ENCODE measurements at regions not wholly inside any gene's neighbourhood (a gene's known extent, or its start where the extent isn't known, plus 50 kb on each side); places are given as distances from the start of the nearest gene placed in this dataset.

DNA sequence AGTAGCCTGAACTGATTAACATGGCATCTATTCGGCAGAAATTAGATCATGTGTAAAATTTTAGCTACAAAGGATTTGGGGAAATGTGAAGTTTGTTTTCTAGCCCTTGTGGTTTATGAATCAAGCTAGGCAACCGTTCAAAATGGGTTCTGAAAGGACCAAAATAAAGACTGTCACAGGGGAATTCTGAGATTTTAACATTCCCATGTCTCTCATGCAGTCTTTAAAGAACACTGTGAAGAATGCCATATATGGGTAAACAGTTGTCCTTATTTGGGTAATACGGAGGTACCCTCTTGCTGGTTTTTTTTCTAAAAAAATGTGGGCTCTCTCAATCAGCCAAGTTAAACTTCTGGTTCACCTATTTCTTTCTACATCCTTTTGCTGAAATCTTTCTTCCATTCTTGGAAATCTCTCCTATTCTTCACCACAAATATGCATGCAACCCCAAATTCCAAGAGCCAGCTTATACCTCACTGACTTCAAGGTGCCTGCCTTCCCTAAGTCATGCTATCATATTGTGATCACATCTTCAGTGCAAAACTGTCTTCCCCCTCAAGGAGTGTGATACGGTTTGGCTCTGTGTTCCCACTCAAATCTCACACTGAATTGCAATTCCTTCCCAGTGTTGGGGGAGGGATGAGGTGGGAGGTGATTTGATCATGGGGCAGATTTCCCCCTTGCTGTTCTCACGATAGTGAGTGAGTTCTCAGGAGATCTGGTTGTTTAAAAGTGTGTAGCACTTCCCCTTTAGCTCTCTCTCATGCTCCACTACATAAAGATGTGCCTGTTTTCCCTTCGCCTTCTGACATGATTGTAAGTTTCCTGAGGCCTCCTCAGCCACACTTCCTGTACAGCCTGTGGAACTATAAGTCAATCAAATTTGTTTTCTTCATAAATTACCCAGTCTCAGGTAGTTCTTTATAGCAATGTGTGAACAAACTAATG, 308.7 kb downstream of the TTLL7 start:
- CTCF ChIA-PET: no interaction called here
- peaks cover 15% of the 10 kb centered on the region for H3K9me3 Mint-ChIP-seq

GRCh38 chr1:83682132-83682531, 316.8 kb downstream of the TTLL7 start:
- Mint-ChIP-seq H3K4me3 (no peak overlapping the region), H3K27ac (no peak overlapping the region), H3K27me3 (ENCODE audit: low read depth) (no peaks in the 10 kb centered on the region), H3K9me3 (no peaks in the 10 kb centered on the region), H3K4me1 (ENCODE audit: low read depth) (no peaks in the 10 kb centered on the region), H3K36me3 (ENCODE audit: low read depth) (no peaks in the 10 kb centered on the region)
- intact Hi-C loops (cut with micrococcal nuclease): no loop called here
- CTCF ChIA-PET: interaction anchor here (0.7 kb wide), 1 partner anchor 16 kb away, joined by 4 read pairs; no protein-coding TSS in a partner anchor
- no peak for DNase-seq

More for the DNA sequence above, 308.7 kb downstream of the TTLL7 start:
- Mint-ChIP-seq H3K4me3 (no peak overlapping the region), H3K4me1 (ENCODE audit: low read depth) (peaks cover 18% of the 10 kb centered on the region), H3K36me3 (ENCODE audit: low read depth) (peaks cover 4% of the 10 kb centered on the region), H3K27me3 (ENCODE audit: low read depth) (no peaks in the 10 kb centered on the region), H3K27ac (no peak overlapping the region)
- DNase-seq: no peak
- intact Hi-C loops (cut with micrococcal nuclease): no loop called here

GRCh38 chr1:83676106-83676505, 322.8 kb downstream of the TTLL7 start:
- no peaks in the 10 kb centered on the region for H3K4me1 Mint-ChIP-seq (ENCODE audit: low read depth)
- H3K36me3 Mint-ChIP-seq (ENCODE audit: low read depth): no peaks in the 10 kb centered on the region
- no peak overlapping the region for H3K4me3 Mint-ChIP-seq
- CTCF ChIA-PET: no interaction called here
- no peak overlapping the region for H3K27ac Mint-ChIP-seq
- no peaks in the 10 kb centered on the region for H3K9me3 Mint-ChIP-seq
- H3K27me3 Mint-ChIP-seq (ENCODE audit: low read depth): no peaks in the 10 kb centered on the region
- intact Hi-C loops (cut with micrococcal nuclease): no loop called here
- no peak for DNase-seq

- Mint-ChIP-seq H3K27me3 (ENCODE audit: low read depth) (no peaks in the 10 kb centered on the region), H3K36me3 (ENCODE audit: low read depth) (peaks cover 1% of the 10 kb centered on the region), H3K9me3 (peaks cover 6% of the 10 kb centered on the region), H3K27ac (no peak overlapping the region), H3K4me1 (ENCODE audit: low read depth) (no peaks in the 10 kb centered on the region), H3K4me3 (no peak overlapping the region)
- intact Hi-C loops (cut with micrococcal nuclease): no loop called here
- CTCF ChIA-PET: interaction anchor here (0.7 to 0.9 kb wide), 2 partner anchors 9 to 58 kb away, joined by 3 to 4 read pairs; no protein-coding TSS in a partner anchor
- DNase-seq: no peak
Observed at GRCh38 chr1:83673312-83673711, 325.6 kb downstream of the TTLL7 start.

DNA sequence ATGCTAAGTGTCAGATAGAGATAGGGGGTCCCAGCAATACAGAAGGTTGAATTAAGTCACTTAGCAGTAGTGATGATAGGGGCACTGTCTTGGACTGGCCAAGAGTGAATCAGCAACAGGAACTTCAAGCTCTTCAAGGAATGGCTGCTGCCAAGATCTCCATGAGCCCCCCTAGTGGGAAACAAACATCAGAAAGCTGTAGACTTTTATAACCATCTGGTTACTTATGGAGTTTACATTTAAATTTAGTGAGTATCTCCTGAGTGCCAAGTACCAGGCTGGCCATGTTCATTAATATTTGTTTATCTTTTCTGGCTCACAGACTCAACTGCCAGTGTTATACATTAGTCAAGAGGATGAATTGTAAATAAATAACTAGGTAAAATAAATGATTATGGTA, 327.3 kb downstream of the TTLL7 start:
- no peaks in the 10 kb centered on the region for H3K4me1 Mint-ChIP-seq (ENCODE audit: low read depth)
- no peaks in the 10 kb centered on the region for H3K27me3 Mint-ChIP-seq (ENCODE audit: low read depth)
- H3K4me3 Mint-ChIP-seq: no peak overlapping the region
- peaks cover 6% of the 10 kb centered on the region for H3K9me3 Mint-ChIP-seq
- DNase-seq: no peak
- H3K36me3 Mint-ChIP-seq (ENCODE audit: low read depth): peaks cover 1% of the 10 kb centered on the region
- intact Hi-C loops (cut with micrococcal nuclease): no loop called here
- CTCF ChIA-PET: no interaction called here
- no peak overlapping the region for H3K27ac Mint-ChIP-seq

GRCh38 chr1:83670909-83671565, 327.9 kb downstream of the TTLL7 start:
- no peak for DNase-seq
- Mint-ChIP-seq H3K27me3 (ENCODE audit: low read depth) (no peaks in the 10 kb centered on the region), H3K9me3 (peaks cover 6% of the 10 kb centered on the region), H3K4me1 (ENCODE audit: low read depth) (no peaks in the 10 kb centered on the region), H3K36me3 (ENCODE audit: low read depth) (peaks cover 1% of the 10 kb centered on the region), H3K27ac (no peak overlapping the region), H3K4me3 (no peak overlapping the region)
- intact Hi-C loops (cut with micrococcal nuclease): no loop called here
- CTCF ChIA-PET: no interaction called here

- intact Hi-C loops (cut with micrococcal nuclease): no loop called here
- Mint-ChIP-seq H3K27ac (no peak overlapping the region), H3K4me3 (no peak overlapping the region), H3K9me3 (no peaks in the 10 kb centered on the region), H3K4me1 (ENCODE audit: low read depth) (peaks cover 10% of the 10 kb centered on the region), H3K27me3 (ENCODE audit: low read depth) (no peaks in the 10 kb centered on the region), H3K36me3 (ENCODE audit: low read depth) (no peaks in the 10 kb centered on the region)
- CTCF ChIA-PET: no interaction called here
- DNase-seq: no peak
Observed at GRCh38 chr1:83641796-83642443, 357.0 kb downstream of the TTLL7 start.

GRCh38 chr1:83641206-83641658, 357.7 kb downstream of the TTLL7 start:
- no peak overlapping the region for H3K27ac Mint-ChIP-seq
- no peaks in the 10 kb centered on the region for H3K9me3 Mint-ChIP-seq
- H3K4me1 Mint-ChIP-seq (ENCODE audit: low read depth): peaks cover 10% of the 10 kb centered on the region
- intact Hi-C loops (cut with micrococcal nuclease): no loop called here
- CTCF ChIA-PET: no interaction called here
- no peaks in the 10 kb centered on the region for H3K36me3 Mint-ChIP-seq (ENCODE audit: low read depth)
- H3K27me3 Mint-ChIP-seq (ENCODE audit: low read depth): no peaks in the 10 kb centered on the region
- H3K4me3 Mint-ChIP-seq: no peak overlapping the region
- no peak for DNase-seq

- CTCF ChIA-PET: no interaction called here
- Mint-ChIP-seq H3K9me3 (no peaks in the 10 kb centered on the region), H3K27ac (no peak overlapping the region), H3K4me3 (no peak overlapping the region), H3K36me3 (ENCODE audit: low read depth) (no peaks in the 10 kb centered on the region), H3K4me1 (ENCODE audit: low read depth) (peaks cover 10% of the 10 kb centered on the region), H3K27me3 (ENCODE audit: low read depth) (no peaks in the 10 kb centered on the region)
- DNase-seq: no peak
- intact Hi-C loops (cut with micrococcal nuclease): no loop called here
Observed at GRCh38 chr1:83639785-83640184, 359.1 kb downstream of the TTLL7 start.

GRCh38 chr1:83637586-83637985, 361.3 kb downstream of the TTLL7 start:
- Mint-ChIP-seq H3K27ac (no peak overlapping the region), H3K9me3 (no peaks in the 10 kb centered on the region), H3K27me3 (ENCODE audit: low read depth) (no peaks in the 10 kb centered on the region), H3K4me1 (ENCODE audit: low read depth) (peaks cover 19% of the 10 kb centered on the region), H3K4me3 (no peak overlapping the region), H3K36me3 (ENCODE audit: low read depth) (no peaks in the 10 kb centered on the region)
- intact Hi-C loops (cut with micrococcal nuclease): no loop called here
- no peak for DNase-seq
- CTCF ChIA-PET: interaction anchor here (0.7 kb wide), 1 partner anchor 1876 kb away, joined by 3 read pairs; no protein-coding TSS in a partner anchor

GRCh38 chr1:83637009-83637408, 361.9 kb downstream of the TTLL7 start:
- intact Hi-C loops (cut with micrococcal nuclease): no loop called here
- DNase-seq: no peak
- no peaks in the 10 kb centered on the region for H3K9me3 Mint-ChIP-seq
- CTCF ChIA-PET: interaction anchor here (0.7 kb wide), 1 partner anchor 1876 kb away, joined by 3 read pairs; no protein-coding TSS in a partner anchor
- H3K4me1 Mint-ChIP-seq (ENCODE audit: low read depth): peaks cover 24% of the 10 kb centered on the region
- H3K27ac Mint-ChIP-seq: no peak overlapping the region
- H3K27me3 Mint-ChIP-seq (ENCODE audit: low read depth): no peaks in the 10 kb centered on the region
- no peak overlapping the region for H3K4me3 Mint-ChIP-seq
- H3K36me3 Mint-ChIP-seq (ENCODE audit: low read depth): no peaks in the 10 kb centered on the region

GRCh38 chr1:83632906-83633305, 366.0 kb downstream of the TTLL7 start:
- peaks cover 17% of the 10 kb centered on the region for H3K4me1 Mint-ChIP-seq (ENCODE audit: low read depth)
- peaks cover 9% of the 10 kb centered on the region for H3K9me3 Mint-ChIP-seq
- CTCF ChIA-PET: no interaction called here
- peaks cover 2% of the 10 kb centered on the region for H3K36me3 Mint-ChIP-seq (ENCODE audit: low read depth)
- H3K27ac Mint-ChIP-seq: peak overlapping the region; percentile 86
- peak; percentile 49 for DNase-seq
- H3K27me3 Mint-ChIP-seq (ENCODE audit: low read depth): no peaks in the 10 kb centered on the region
- intact Hi-C loops (cut with micrococcal nuclease): loop anchor here (5.0 kb wide), 1 partner anchor 131 kb away; no protein-coding TSS in a partner anchor
- no peak overlapping the region for H3K4me3 Mint-ChIP-seq
